ENCODE measurements at regions not wholly inside any gene's neighbourhood (a gene's known extent, or its start where the extent isn't known, plus 50 kb on each side); places are given as distances from the start of the nearest gene placed in this dataset.
"Not testable (repeated sequence)": the region's sequence is repeated elsewhere in the genome, so short reads cannot be mapped to it uniquely, and the experiment has no call there.

DNA sequence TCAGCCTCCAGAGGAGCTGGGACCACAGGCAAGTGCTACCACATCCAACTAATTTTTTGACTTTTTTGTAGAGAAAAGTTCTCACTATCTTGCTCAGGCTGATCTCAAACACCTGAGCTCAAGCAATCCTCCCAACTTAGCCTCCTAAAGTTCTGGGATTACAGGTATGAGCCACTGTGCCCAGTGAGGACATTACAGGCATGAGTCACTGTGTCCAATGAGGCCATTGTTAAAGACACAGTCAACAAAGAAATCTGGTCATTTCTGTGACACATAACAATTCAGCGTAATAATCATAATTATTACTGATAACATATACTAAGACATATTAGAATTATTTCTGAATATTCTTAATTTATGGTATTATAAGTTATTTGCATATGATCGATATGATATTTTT lies 463.4 kb upstream of the NDN start:
- ChIA-PET CTCF (no interaction called here), POLR2A (ENCODE audit: unreplicated experiment) (no interaction called here)
- H3K27ac ChIP-seq (ENCODE audit: low read length), result no peak overlapping the region
- no peak overlapping the region for H3K4me2 ChIP-seq (ENCODE audit: low read length)
- H3K36me3 ChIP-seq (ENCODE audit: low read depth, low read length), result no peaks in the 10 kb centered on the region
- H4K20me1 ChIP-seq (ENCODE audit: low read length), result no peaks in the 10 kb centered on the region
- H3K9me2 ChIP-seq (replicated peaks; ENCODE audit: low read length), result no peaks in the 10 kb centered on the region
- no peak for ATAC-seq
- H3F3A ChIP-seq (ENCODE audit: low read length, unreplicated experiment), result no peaks in the 10 kb centered on the region
- BruUV-seq (replicated peaks), result no TSS peak
- no peaks in the 10 kb centered on the region for H3K79me2 ChIP-seq (ENCODE audit: low read length)
- no peaks in the 10 kb centered on the region for H3K4me1 ChIP-seq (ENCODE audit: insufficient read depth, low read length)
- H3K27me3 ChIP-seq (ENCODE audit: low read length), result no peaks in the 10 kb centered on the region
- intact Hi-C loops (cut with micrococcal nuclease), result no loop called here
- DNase-seq, result no peak
- TF ChIP-seq, protein P1, sequence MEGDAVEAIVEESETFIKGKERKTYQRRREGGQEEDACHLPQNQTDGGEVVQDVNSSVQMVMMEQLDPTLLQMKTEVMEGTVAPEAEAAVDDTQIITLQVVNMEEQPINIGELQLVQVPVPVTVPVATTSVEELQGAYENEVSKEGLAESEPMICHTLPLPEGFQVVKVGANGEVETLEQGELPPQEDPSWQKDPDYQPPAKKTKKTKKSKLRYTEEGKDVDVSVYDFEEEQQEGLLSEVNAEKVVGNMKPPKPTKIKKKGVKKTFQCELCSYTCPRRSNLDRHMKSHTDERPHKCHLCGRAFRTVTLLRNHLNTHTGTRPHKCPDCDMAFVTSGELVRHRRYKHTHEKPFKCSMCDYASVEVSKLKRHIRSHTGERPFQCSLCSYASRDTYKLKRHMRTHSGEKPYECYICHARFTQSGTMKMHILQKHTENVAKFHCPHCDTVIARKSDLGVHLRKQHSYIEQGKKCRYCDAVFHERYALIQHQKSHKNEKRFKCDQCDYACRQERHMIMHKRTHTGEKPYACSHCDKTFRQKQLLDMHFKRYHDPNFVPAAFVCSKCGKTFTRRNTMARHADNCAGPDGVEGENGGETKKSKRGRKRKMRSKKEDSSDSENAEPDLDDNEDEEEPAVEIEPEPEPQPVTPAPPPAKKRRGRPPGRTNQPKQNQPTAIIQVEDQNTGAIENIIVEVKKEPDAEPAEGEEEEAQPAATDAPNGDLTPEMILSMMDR (conservative IDR thresholded peaks at IDR 0.05; ENCODE audit: low read depth, low read length), result no peak
- no peak for TF ChIP-seq EZH2phosphoT487 (IDR thresholded peaks at IDR 0.05; ENCODE audit: borderline replicate concordance, low read length)
- peaks cover 14% of the 10 kb centered on the region; the same call in 1 of the 2 replicates for H3K9me3 ChIP-seq (ENCODE audit: low read length)
- H2AFZ ChIP-seq (ENCODE audit: low read length), result no peak overlapping the region
- no peak overlapping the region for H3K9ac ChIP-seq (ENCODE audit: low read length)
- H3K4me3 ChIP-seq (ENCODE audit: low read length), result no peak overlapping the region

DNA sequence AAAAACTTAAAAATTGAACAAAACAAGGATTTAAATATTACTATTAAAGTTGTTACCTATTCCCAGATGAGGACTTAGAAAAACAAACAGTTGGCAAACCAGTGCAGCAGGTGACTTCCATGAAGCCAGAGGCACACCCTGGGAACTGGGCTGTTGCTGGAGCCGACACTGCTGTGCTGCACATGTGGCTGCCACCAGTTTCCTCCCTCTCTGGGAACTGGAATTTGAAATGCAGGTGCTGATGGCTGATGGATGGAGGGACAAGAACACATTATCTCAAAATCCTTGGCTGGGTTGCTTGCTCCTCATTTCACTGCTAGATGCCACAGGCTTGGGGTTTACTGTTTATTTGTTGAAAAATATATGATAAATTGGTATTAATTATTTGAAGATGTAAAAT lies 471.2 kb upstream of the NDN start:
- DNase-seq; H3F3A ChIP-seq (ENCODE audit: low read length, unreplicated experiment); H3K4me2 ChIP-seq (ENCODE audit: low read length); intact Hi-C loops (cut with micrococcal nuclease); H3K9me3 ChIP-seq (ENCODE audit: low read length); POLR2A ChIA-PET (ENCODE audit: unreplicated experiment); H3K4me1 ChIP-seq (ENCODE audit: insufficient read depth, low read length); BruUV-seq (replicated peaks); H3K36me3 ChIP-seq (ENCODE audit: low read depth, low read length); CTCF ChIA-PET; ATAC-seq; H3K79me2 ChIP-seq (ENCODE audit: low read length); H2AFZ ChIP-seq (ENCODE audit: low read length); H3K4me3 ChIP-seq (ENCODE audit: low read length); H3K27me3 ChIP-seq (ENCODE audit: low read length); H4K20me1 ChIP-seq (ENCODE audit: low read length); H3K9me2 ChIP-seq (replicated peaks; ENCODE audit: low read length); H3K9ac ChIP-seq (ENCODE audit: low read length); H3K27ac ChIP-seq (ENCODE audit: low read length): not testable (repeated sequence)

DNA sequence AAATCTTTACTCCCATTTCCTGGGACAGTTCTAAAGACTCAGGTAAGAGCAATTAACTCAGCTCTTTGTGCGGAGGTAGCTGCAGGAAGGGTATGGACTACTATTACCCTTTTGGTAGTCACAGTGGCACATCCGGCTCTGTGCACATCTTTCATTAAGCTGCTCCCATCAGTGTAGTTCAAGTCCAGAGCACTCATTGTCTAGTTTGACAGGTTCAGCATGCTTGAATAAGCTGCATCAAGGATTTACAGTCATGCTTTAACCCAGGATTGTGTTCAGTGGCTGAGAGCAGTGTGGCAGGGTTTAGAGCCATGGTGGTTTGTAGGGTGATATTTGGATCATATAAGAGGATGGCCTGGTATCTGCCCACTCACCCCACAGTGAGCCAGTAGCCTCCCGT lies 478.4 kb upstream of the NDN start:
- H3K27me3 ChIP-seq (ENCODE audit: low read length); ATAC-seq: not testable (repeated sequence)

DNA sequence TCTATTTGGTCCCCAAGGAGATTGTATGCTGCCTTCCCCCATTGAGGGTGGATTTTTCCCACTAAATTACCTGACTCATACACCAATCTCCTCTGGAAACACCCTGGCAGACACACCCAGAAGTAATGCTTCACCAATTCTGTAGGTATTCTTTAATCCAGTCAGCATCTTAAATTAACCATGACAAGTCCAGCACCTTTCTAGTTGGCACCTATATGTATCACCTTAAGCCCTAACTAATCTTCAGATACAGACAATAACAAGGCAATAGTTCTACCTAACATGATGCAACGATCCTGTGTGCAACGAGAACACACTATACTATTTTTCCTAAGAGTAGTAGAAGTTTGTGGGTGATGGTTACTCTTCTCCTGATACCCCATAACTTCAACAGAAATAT lies 473.3 kb upstream of the NPAP1 start:
- H3F3A ChIP-seq (ENCODE audit: low read length, unreplicated experiment); H2AFZ ChIP-seq (ENCODE audit: low read length); H3K4me1 ChIP-seq (ENCODE audit: insufficient read depth, low read length); POLR2A ChIA-PET (ENCODE audit: unreplicated experiment); H3K36me3 ChIP-seq (ENCODE audit: low read depth, low read length); H3K27ac ChIP-seq (ENCODE audit: low read length); H3K79me2 ChIP-seq (ENCODE audit: low read length); H3K27me3 ChIP-seq (ENCODE audit: low read length); CTCF ChIA-PET; H3K4me3 ChIP-seq (ENCODE audit: low read length); H3K4me2 ChIP-seq (ENCODE audit: low read length); H3K9me2 ChIP-seq (replicated peaks; ENCODE audit: low read length); H3K9ac ChIP-seq (ENCODE audit: low read length); H4K20me1 ChIP-seq (ENCODE audit: low read length); DNase-seq; H3K9me3 ChIP-seq (ENCODE audit: low read length); ATAC-seq; intact Hi-C loops (cut with micrococcal nuclease); BruUV-seq (replicated peaks): not testable (repeated sequence)

More for the DNA sequence above, 478.4 kb upstream of the NDN start:
- H3F3A ChIP-seq (ENCODE audit: low read length, unreplicated experiment); BruUV-seq (replicated peaks); H3K27ac ChIP-seq (ENCODE audit: low read length); CTCF ChIA-PET; DNase-seq; H3K4me2 ChIP-seq (ENCODE audit: low read length); H4K20me1 ChIP-seq (ENCODE audit: low read length); H3K4me1 ChIP-seq (ENCODE audit: insufficient read depth, low read length); H3K79me2 ChIP-seq (ENCODE audit: low read length); H3K36me3 ChIP-seq (ENCODE audit: low read depth, low read length); H2AFZ ChIP-seq (ENCODE audit: low read length); intact Hi-C loops (cut with micrococcal nuclease); H3K9me3 ChIP-seq (ENCODE audit: low read length); H3K9me2 ChIP-seq (replicated peaks; ENCODE audit: low read length); H3K4me3 ChIP-seq (ENCODE audit: low read length); H3K9ac ChIP-seq (ENCODE audit: low read length); POLR2A ChIA-PET (ENCODE audit: unreplicated experiment): not testable (repeated sequence)

DNA sequence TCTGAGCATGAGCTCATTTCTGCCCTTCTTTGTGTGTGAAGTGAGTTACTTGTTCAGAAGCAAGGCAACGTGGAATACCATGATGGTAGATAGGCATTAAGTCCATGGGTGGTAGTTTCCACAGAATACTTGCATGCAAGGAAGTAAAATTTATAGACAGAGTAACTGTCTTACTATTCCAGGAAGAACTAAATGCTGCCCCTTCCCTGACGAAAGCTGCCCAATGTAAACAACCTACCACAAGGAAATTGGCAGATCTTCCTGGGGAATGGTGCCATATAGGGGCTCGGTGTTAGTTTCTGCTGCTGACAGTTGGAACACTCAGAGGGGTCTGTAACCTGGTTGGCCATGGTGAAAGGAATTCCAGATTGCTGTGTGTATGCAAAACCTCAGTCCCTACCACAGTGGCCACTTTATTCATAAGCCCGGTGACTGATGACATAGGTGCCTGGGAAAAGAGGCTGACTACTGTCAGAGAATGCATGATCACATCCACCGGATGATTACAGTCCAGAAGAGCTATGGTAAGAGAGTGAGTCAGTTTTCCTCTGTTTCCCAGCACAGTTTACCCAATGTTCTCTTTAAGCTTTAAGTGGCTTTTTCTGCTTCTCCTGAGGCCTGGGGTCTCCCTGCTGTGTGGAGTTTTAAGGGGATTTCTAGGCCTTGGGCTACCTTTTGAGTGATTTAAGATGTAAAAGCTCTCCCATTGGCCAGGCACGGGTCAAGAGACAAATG lies 463.7 kb upstream of the NPAP1 start:
- POLR2A ChIA-PET (ENCODE audit: unreplicated experiment); intact Hi-C loops (cut with micrococcal nuclease); H3K4me2 ChIP-seq (ENCODE audit: low read length); BruUV-seq (replicated peaks); H2AFZ ChIP-seq (ENCODE audit: low read length); DNase-seq; H3K27ac ChIP-seq (ENCODE audit: low read length); ATAC-seq; H3K79me2 ChIP-seq (ENCODE audit: low read length); H3K9ac ChIP-seq (ENCODE audit: low read length); H3K9me2 ChIP-seq (replicated peaks; ENCODE audit: low read length); CTCF ChIA-PET; H3K4me1 ChIP-seq (ENCODE audit: insufficient read depth, low read length); H3K27me3 ChIP-seq (ENCODE audit: low read length); H4K20me1 ChIP-seq (ENCODE audit: low read length); H3K9me3 ChIP-seq (ENCODE audit: low read length); H3K36me3 ChIP-seq (ENCODE audit: low read depth, low read length); H3F3A ChIP-seq (ENCODE audit: low read length, unreplicated experiment); H3K4me3 ChIP-seq (ENCODE audit: low read length): not testable (repeated sequence)
